Muscle of leg (tissue), 3 donors: ENCODE measurements at regions not wholly inside any gene's neighbourhood (a gene's known extent, or its start where the extent isn't known, plus 50 kb on each side); places are given as distances from the start of the nearest gene placed in this dataset.
A peak's percentile ranks its signal among the peaks of the same experiment; 100 is the strongest.

Source experiments
- DNase-seq: peaks from one replicate; pipeline ENCODE4 v3.0.0; 2013
- H3K27ac ChIP-seq: one replicate; pipeline ENCODE4 v1.5.1; 2013; ENCODE audit warnings: mild to moderate bottlenecking, low read length, control low read depth
- H3K27me3 ChIP-seq: one replicate; pipeline ENCODE4 v1.6.1; 2013; ENCODE audit warnings: low read length; ENCODE audit not compliant: control insufficient read depth, insufficient read depth
- H3K36me3 ChIP-seq: one replicate; pipeline ENCODE4 v1.6.1; 2013; ENCODE audit warnings: low read length; ENCODE audit not compliant: control insufficient read depth, insufficient read depth
- H3K4me1 ChIP-seq: one replicate; pipeline ENCODE4 v1.6.1; 2013; ENCODE audit warnings: low read length; ENCODE audit not compliant: control insufficient read depth, insufficient read depth
- H3K4me3 ChIP-seq: one replicate; pipeline ENCODE4 v1.5.1; 2013; ENCODE audit warnings: low read length, control low read depth
- H3K9me3 ChIP-seq: replicated peaks from 2 replicates; pipeline ENCODE4 v1.6.1; 2013; ENCODE audit warnings: low read depth, low read length; ENCODE audit not compliant: control insufficient read depth
- WGBS: methylation state at CpG from one replicate; pipeline ENCODE4 v1.1.5; 2013; ENCODE audit warnings: missing lambda C conversion rate; ENCODE audit not compliant: insufficient coverage; 5-methylcytosine and 5-hydroxymethylcytosine counted together

DNA sequence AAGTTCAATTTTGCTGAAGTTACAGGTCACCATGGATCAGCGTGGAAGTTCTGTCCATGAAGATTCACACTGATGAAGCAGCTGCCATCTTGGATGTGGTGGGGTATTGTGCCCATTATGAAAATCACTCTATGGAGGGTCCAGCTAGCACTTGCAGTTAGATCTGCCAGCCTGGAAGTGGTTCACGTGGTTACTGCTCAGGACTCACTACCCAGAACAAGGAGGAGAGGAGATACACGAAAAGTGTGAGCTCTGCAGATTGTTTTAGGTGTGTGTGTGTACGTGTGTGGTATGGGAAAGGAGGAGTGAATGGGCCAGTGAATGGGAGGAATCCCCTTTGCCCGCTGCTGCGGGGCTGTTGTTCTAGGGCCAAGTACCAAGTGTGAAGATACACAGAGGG lies 333.4 kb downstream of the MAF start:
- H3K4me1 ChIP-seq = no peaks in the 10 kb centered on the region
- DNase-seq = no peak
- WGBS = 94% methylated on average over 2 of the region's 6 CpGs

DNA sequence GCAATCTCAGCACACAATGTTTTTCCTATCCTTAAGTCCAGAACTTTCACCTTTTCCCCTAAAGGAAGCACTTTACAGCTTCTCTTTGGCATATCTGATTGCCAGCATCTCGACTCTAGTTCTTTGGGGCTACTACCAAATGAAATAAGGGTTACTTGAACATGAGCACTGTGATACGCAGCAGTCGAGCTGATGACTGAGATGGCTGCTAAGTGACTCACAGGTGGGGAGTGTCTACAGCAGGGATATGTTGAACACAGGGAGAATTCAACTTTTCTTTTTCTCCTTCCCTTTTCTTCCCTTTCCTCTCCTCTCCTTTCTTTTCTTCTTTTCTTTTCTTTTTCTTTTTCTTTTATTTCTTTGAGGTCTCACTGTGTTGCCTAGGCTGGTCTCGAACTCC lies 334.8 kb downstream of the MAF start:
- Histone ChIP-seq H3K4me3 (no peak overlapping the region), H3K27me3 (no peaks in the 10 kb centered on the region), H3K4me1 (no peaks in the 10 kb centered on the region), H3K36me3 (no peaks in the 10 kb centered on the region), H3K9me3 (no peaks in the 10 kb centered on the region), H3K27ac (no peak overlapping the region)
- DNase-seq = no peak
- 79% methylated on average over 2 of the region's 4 CpGs for WGBS

More for the DNA sequence above, 333.4 kb downstream of the MAF start:
- Histone ChIP-seq H3K4me3 (no peak overlapping the region), H3K27me3 (no peaks in the 10 kb centered on the region), H3K27ac (no peak overlapping the region), H3K9me3 (no peaks in the 10 kb centered on the region), H3K36me3 (no peaks in the 10 kb centered on the region)

DNA sequence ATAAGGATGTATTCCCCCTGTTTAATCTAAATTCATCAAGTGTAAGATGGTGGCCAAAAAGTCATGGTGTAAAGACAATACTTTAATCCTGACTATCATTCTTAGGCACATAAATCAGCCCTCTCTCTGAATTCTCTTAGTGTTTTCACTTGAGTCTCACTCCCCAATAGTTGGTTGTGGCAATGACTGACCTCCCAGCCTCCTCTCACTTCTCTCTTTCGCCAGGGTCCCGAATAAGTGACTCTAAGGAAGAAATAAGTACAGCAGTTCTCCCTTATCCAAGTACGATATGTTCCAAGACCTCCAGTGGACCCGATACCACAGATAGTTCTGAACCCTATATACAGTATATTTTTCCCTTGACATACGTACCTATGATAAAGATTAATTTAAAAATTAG lies 335.3 kb downstream of the MAF start:
- Histone ChIP-seq H3K27me3 (no peaks in the 10 kb centered on the region), H3K27ac (no peak overlapping the region), H3K4me3 (no peak overlapping the region), H3K36me3 (no peaks in the 10 kb centered on the region), H3K4me1 (no peaks in the 10 kb centered on the region), H3K9me3 (no peaks in the 10 kb centered on the region)
- 100% methylated on average over 2 of the region's 5 CpGs for WGBS
- DNase-seq = no peak

DNA sequence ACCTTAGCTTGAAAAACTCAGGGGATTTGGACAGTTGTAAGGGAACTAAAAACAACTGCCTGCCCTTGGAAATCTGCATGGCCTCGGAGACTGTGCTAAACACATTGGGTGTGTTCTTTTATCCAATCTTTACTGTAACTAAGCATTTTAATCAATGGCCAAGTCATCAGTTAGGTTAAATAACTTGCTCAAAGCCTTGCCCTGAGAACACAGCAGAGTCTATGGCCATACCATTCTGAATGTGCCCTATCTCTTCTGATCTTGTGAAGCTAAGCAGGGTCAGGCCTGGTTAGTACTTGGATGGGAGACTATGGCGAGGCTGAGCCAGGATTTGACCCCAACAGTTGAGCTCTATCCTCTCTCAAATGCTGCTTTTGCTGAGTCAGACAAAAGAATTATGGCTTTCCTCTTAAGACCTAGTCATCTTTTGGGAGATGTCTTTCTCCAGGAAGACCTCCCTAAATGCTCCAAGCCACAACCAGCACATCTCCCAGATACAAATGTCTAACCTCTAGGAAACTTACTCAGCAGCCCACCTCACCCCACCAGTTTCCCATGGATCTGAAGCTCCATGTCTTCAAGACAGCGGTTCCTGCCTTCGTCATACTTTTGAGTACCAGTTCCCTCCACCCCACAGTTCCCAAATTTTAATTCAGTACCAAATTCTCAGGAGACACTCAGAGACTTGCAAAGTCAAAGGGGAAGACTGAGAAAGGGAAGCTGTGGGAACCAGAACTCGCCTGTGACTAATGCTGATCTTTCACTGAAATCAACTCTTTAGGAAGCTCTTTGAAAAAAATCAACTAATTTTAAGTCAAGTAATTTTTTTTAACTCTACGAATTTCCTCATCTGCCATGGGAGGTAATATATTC lies 336.1 kb downstream of the MAF start:
- Histone ChIP-seq H3K4me3 (no peak overlapping the region), H3K36me3 (no peaks in the 10 kb centered on the region), H3K27me3 (no peaks in the 10 kb centered on the region), H3K27ac (no peak overlapping the region), H3K9me3 (no peaks in the 10 kb centered on the region), H3K4me1 (no peaks in the 10 kb centered on the region)
- WGBS = 80% methylated on average over 1 of the region's 6 CpGs
- DNase-seq = peak; percentile 58

DNA sequence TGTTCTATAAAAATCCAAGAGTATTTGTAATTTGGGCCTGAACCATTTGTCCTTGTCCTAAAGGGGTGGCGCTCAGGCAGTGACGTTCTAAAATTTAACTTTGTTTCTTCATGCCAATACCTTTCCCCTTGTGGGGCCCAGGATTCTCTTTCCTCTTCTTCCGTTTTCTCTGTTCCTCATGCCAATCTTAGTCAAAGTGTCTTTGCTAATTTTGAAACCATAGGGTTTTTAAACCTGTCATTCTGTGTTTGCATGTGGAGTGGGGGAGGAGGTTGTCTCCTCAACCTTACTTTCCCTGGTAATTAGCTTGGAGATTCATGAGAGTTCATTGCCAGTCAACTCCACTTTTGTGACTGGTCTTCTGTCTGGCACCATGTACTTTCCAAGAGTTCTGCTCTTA lies 337.1 kb downstream of the MAF start:
- DNase-seq = no peak
- Histone ChIP-seq H3K27me3 (peaks cover 2% of the 10 kb centered on the region), H3K4me3 (no peak overlapping the region), H3K27ac (no peak overlapping the region), H3K4me1 (no peaks in the 10 kb centered on the region), H3K36me3 (no peaks in the 10 kb centered on the region), H3K9me3 (no peaks in the 10 kb centered on the region)
- 69% methylated on average over 2 of the region's 3 CpGs for WGBS
